MM.1S (cell line): ENCODE measurements at regions not wholly inside any gene's neighbourhood (a gene's known extent, or its start where the extent isn't known, plus 50 kb on each side); places are given as distances from the start of the nearest gene placed in this dataset.

ENCODE experiments used
- EZH2 ChIP-seq: fragments of 300-600 bp; sonication (generic); optimal IDR thresholded peaks from 2 replicates; pipeline ENCODE3; 2017; ENCODE audit warnings: low read depth, mild to moderate bottlenecking, antibody characterized with exemption, low read length, mixed read lengths
- EZH2phosphoT487 ChIP-seq: fragments of 300-600 bp; sonication (generic); IDR thresholded peaks from 2 replicates; pipeline ENCODE4 v1.6.1; 2018; ENCODE audit warnings: antibody characterized with exemption, low read length
- TF ChIP-seq, protein P1 (sequence below): fragments of 300-600 bp; sonication (generic); IDR thresholded peaks from 2 replicates; pipeline ENCODE4 v1.5.1; 2016; ENCODE audit warnings: antibody characterized with exemption, low read length, mixed read lengths

DNA sequence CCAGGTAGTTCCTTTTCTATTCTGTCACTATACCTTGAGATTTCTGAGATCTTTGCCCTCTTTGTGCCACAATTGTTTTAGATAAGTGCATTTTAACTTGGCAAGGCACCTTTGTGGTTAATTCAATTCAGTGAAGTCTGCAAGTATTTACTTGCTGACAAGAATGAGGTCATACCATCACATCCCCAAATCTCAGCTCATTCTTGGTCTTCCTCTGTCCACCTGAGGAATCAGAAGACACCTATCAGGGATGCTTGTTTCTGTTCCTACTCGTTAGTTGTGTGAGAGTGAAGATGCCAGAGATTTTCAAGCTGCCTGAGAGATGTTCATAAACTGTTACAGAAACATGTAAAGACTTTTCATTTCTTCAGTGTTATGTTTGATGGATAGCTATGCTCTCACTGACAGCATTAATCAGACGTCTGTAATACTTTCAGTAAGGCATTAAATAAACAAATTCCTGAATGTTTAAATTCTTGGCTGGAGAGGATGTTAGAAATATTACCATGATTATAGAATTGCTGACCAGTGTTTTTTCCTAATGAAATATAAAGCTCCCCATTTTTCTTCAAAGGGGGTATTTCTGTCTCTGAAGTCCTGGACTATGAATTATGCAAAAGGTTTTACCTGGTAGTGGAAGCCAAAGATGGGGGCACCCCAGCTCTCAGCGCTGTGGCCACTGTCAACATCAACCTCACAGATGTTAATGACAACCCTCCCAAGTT, 135.0 kb upstream of the MTNR1B start:
- TF ChIP-seq EZH2 = no peak
- TF ChIP-seq, protein P1, sequence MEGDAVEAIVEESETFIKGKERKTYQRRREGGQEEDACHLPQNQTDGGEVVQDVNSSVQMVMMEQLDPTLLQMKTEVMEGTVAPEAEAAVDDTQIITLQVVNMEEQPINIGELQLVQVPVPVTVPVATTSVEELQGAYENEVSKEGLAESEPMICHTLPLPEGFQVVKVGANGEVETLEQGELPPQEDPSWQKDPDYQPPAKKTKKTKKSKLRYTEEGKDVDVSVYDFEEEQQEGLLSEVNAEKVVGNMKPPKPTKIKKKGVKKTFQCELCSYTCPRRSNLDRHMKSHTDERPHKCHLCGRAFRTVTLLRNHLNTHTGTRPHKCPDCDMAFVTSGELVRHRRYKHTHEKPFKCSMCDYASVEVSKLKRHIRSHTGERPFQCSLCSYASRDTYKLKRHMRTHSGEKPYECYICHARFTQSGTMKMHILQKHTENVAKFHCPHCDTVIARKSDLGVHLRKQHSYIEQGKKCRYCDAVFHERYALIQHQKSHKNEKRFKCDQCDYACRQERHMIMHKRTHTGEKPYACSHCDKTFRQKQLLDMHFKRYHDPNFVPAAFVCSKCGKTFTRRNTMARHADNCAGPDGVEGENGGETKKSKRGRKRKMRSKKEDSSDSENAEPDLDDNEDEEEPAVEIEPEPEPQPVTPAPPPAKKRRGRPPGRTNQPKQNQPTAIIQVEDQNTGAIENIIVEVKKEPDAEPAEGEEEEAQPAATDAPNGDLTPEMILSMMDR = no peak
- TF ChIP-seq EZH2phosphoT487 = no peak
